Ascending aorta (tissue), 2 donors: ENCODE measurements at regions not wholly inside any gene's neighbourhood (a gene's known extent, or its start where the extent isn't known, plus 50 kb on each side); places are given as distances from the start of the nearest gene placed in this dataset.
A peak's percentile ranks its signal among the peaks of the same experiment; 100 is the strongest.
"Not testable (repeated sequence)": the region's sequence is repeated elsewhere in the genome, so short reads cannot be mapped to it uniquely, and the experiment has no call there.

Experiments
- DNase-seq, 2 donors: peaks; one replicate each; pipeline ENCODE4 v3.0.0-alpha.2; 2019; ENCODE audit warnings: low spot score in 2 of 2
- H3K27ac ChIP-seq, 2 donors: fragments of 200-600 bp; sonication (generic); one replicate each; pipeline ENCODE4 v1.5.1; 2016 to 2017; ENCODE audit warnings: mild to moderate bottlenecking in 1 of 2
- H3K27me3 ChIP-seq: fragments of 200-600 bp; sonication (generic); one replicate; pipeline ENCODE4 v1.5.1; 2017
- H3K36me3 ChIP-seq, 2 donors: fragments of 200-600 bp; sonication (generic); one replicate each; pipeline ENCODE4 v1.5.1; 2016
- H3K4me1 ChIP-seq, 2 donors: fragments of 200-600 bp; sonication (generic); one replicate each; pipeline ENCODE4 v1.5.1; 2016 to 2017; ENCODE audit warnings: mild to moderate bottlenecking in 1 of 2
- H3K4me3 ChIP-seq, 2 donors: fragments of 200-600 bp; sonication (generic); one replicate each; pipeline ENCODE4 v1.5.1; 2016 to 2017; ENCODE audit warnings: mild to moderate bottlenecking in 1 of 2
- H3K9me3 ChIP-seq, 2 donors: fragments of 200-600 bp; sonication (generic); one replicate each; pipeline ENCODE4 v1.5.1; 2016
- CTCF ChIP-seq, 3 experiments: fragments of 200-600 bp in 2 of 3; fragments of 450-650 bp in 1 of 3; sonication (generic) in 2 of 3; IDR thresholded peaks; one replicate each; pipeline ENCODE4 v1.5.1; 2016 to 2019; ENCODE audit warnings: antibody characterized with exemption in 3 of 3, mild to moderate bottlenecking in 1 of 3, moderate library complexity in 1 of 3
- intact Hi-C: fragments of 100-400 bp; cut with DNase I; formaldehyde crosslinking; loops from one replicate; pipeline ENCODE4 v1.15.1; 2023

GRCh38 chr4:3879681-3880614 lies 113.8 kb downstream of the ADRA2C start:
- Histone ChIP-seq H3K9me3 (no peaks in the 10 kb centered on the region), H3K36me3 (no peaks in the 10 kb centered on the region), H3K4me1 (peaks cover 0 to 8% of the 10 kb centered on the region in 2 donors), H3K27me3 (peaks cover 10% of the 10 kb centered on the region), H3K27ac (no peak overlapping the region), H3K4me3 (no peak overlapping the region)
- no peak for TF ChIP-seq CTCF (IDR thresholded peaks at IDR 0.05)
- no peak for DNase-seq
- intact Hi-C loops, result loop anchor here (1.0 to 10.0 kb wide), 2 partner anchors 314 to 535 kb away; no protein-coding TSS in a partner anchor

- H3K36me3 ChIP-seq, result no peaks in the 10 kb centered on the region
- peak; percentile 49 to 81 (median 62) for TF ChIP-seq CTCF (IDR thresholded peaks at IDR 0.05)
- no peaks in the 10 kb centered on the region for H3K9me3 ChIP-seq
- intact Hi-C loops, result loop anchor here (1.0 kb wide), 1 partner anchor 314 kb away; no protein-coding TSS in a partner anchor
- DNase-seq, result peak in 1 of 2 donors; percentile 75
- H3K27ac ChIP-seq, result no peak overlapping the region
- H3K4me1 ChIP-seq, result peaks cover 0 to 8% of the 10 kb centered on the region in 2 donors
- H3K27me3 ChIP-seq, result peaks cover 10% of the 10 kb centered on the region
- no peak overlapping the region for H3K4me3 ChIP-seq
Observed at GRCh38 chr4:3880615-3881120, 114.5 kb downstream of the ADRA2C start.

- H3K4me1 ChIP-seq, H3K36me3 ChIP-seq, H3K4me3 ChIP-seq, intact Hi-C loops, DNase-seq, H3K27ac ChIP-seq, H3K9me3 ChIP-seq: not testable (repeated sequence)
- H3K27me3 ChIP-seq, result peaks cover 10% of the 10 kb centered on the region
Observed at GRCh38 chr4:3882316-3882885, 116.2 kb downstream of the ADRA2C start.

- H3K4me1 ChIP-seq, DNase-seq, H3K27me3 ChIP-seq, H3K27ac ChIP-seq, H3K36me3 ChIP-seq, intact Hi-C loops, H3K9me3 ChIP-seq, H3K4me3 ChIP-seq: not testable (repeated sequence)
Observed at GRCh38 chr4:3884261-3884660, 118.1 kb downstream of the ADRA2C start.

- intact Hi-C loops, H3K9me3 ChIP-seq, DNase-seq, H3K4me1 ChIP-seq, H3K4me3 ChIP-seq, H3K36me3 ChIP-seq, H3K27ac ChIP-seq, H3K27me3 ChIP-seq: not testable (repeated sequence)
Observed at GRCh38 chr4:3893590-3893989, 127.4 kb downstream of the ADRA2C start.

GRCh38 chr4:3894086-3894959 lies 128.1 kb downstream of the ADRA2C start:
- H3K27ac ChIP-seq, DNase-seq, H3K27me3 ChIP-seq, H3K4me3 ChIP-seq, H3K36me3 ChIP-seq, H3K9me3 ChIP-seq, H3K4me1 ChIP-seq, intact Hi-C loops: not testable (repeated sequence)

- no peaks in the 10 kb centered on the region for H3K27me3 ChIP-seq
- intact Hi-C loops, result no loop called here
Observed at GRCh38 chr4:3896441-3896840, 130.3 kb downstream of the ADRA2C start.

GRCh38 chr4:3896871-3897578 lies 130.8 kb downstream of the ADRA2C start:
- H3K9me3 ChIP-seq, H3K27me3 ChIP-seq, H3K27ac ChIP-seq, H3K4me1 ChIP-seq, H3K36me3 ChIP-seq, DNase-seq, intact Hi-C loops, H3K4me3 ChIP-seq: not testable (repeated sequence)

More at GRCh38 chr4:3896441-3896840, 130.3 kb downstream of the ADRA2C start:
- no peaks in the 10 kb centered on the region for H3K36me3 ChIP-seq
- no peak overlapping the region for H3K27ac ChIP-seq
- H3K4me3 ChIP-seq, result no peak overlapping the region
- DNase-seq, result no peak
- H3K4me1 ChIP-seq, result no peaks in the 10 kb centered on the region
- H3K9me3 ChIP-seq, result no peaks in the 10 kb centered on the region
- TF ChIP-seq CTCF (IDR thresholded peaks at IDR 0.05), result no peak
